IMR-90 (cell line): ENCODE measurements at regions not wholly inside any gene's neighbourhood (a gene's known extent, or its start where the extent isn't known, plus 50 kb on each side); places are given as distances from the start of the nearest gene placed in this dataset.

ENCODE experiments used
- ATAC-seq: fragments of 200-7000 bp; cut with Tn5 transposase; 2 replicates; pipeline ENCODE4 v1.9.1; 2020; ENCODE audit warnings: low read depth, mild to moderate bottlenecking, moderate library complexity
- BruUV-seq: library from RNA; stranded (reverse); fragments of 400-500 nt; replicated peaks from 2 replicates; lab custom pipeline; 2021; lab: Mats Ljungman, UMichigan
- CTCF ChIA-PET: fragments of 300-600 bp; formaldehyde crosslinking; extraction: SDS; loops from one replicate; lab custom pipeline; 2021; ENCODE audit warnings: antibody characterized with exemption; lab: Yijun Ruan, JAX
- POLR2A ChIA-PET: fragments of 300-600 bp; sonication (Branson Sonifier 250); formaldehyde crosslinking; loops from one replicate; lab custom pipeline; 2022; ENCODE audit warnings: antibody characterized with exemption; ENCODE audit not compliant: unreplicated experiment; lab: Charles Lee
- DNase-seq: peaks from one replicate; pipeline ENCODE4 v3.0.0; 2013
- H2AFZ ChIP-seq: replicated peaks from 2 replicates; pipeline ENCODE3; 2013; ENCODE audit warnings: low read length, mild to moderate bottlenecking; ENCODE audit not compliant: poor library complexity
- H2AK5ac ChIP-seq: 2 replicates; pipeline ENCODE4 v1.6.1; 2013; ENCODE audit warnings: low read depth, low read length, inconsistent platforms
- H2AK9ac ChIP-seq: replicated peaks from 2 replicates; pipeline ENCODE3; 2013; ENCODE audit warnings: mild to moderate bottlenecking, low read depth, low read length, moderate library complexity; ENCODE audit not compliant: poor library complexity
- H2BK120ac ChIP-seq: 2 replicates; pipeline ENCODE4 v1.6.1; 2013; ENCODE audit warnings: low read depth, low read length, inconsistent platforms
- H2BK15ac ChIP-seq: 3 replicates; pipeline ENCODE4 v1.6.1; 2013; ENCODE audit warnings: low read depth, low read length, inconsistent platforms
- H2BK20ac ChIP-seq: 2 replicates; pipeline ENCODE4 v1.6.1; 2013; ENCODE audit warnings: low read depth, mild to moderate bottlenecking, inconsistent platforms, low read length, moderate library complexity
- H2BK5ac ChIP-seq: 2 replicates; pipeline ENCODE4 v1.6.1; 2013; ENCODE audit warnings: mild to moderate bottlenecking, low read depth, low read length, inconsistent platforms; ENCODE audit not compliant: poor library complexity, severe bottlenecking
- H3K14ac ChIP-seq: replicated peaks from 2 replicates; pipeline ENCODE4 v1.6.1; 2013; ENCODE audit warnings: low read depth, low read length, inconsistent platforms
- H3K18ac ChIP-seq: 2 replicates; pipeline ENCODE4 v1.6.1; 2013; ENCODE audit warnings: low read depth, low read length, control low read depth
- H3K23ac ChIP-seq: 2 replicates; pipeline ENCODE4 v1.6.1; 2013; ENCODE audit warnings: low read depth, low read length, inconsistent platforms
- H3K27ac ChIP-seq: 2 replicates; pipeline ENCODE4 v1.5.1; 2013; ENCODE audit warnings: mild to moderate bottlenecking, control low read depth, low read length; ENCODE audit not compliant: insufficient read depth
- H3K27me3 ChIP-seq: 2 replicates; pipeline ENCODE4 v1.6.1; 2013; ENCODE audit warnings: low read length; ENCODE audit not compliant: control insufficient read depth, insufficient read depth
- H3K36me3 ChIP-seq: 2 replicates; pipeline ENCODE4 v1.6.1; 2013; ENCODE audit warnings: low read length, mixed read lengths; ENCODE audit not compliant: control insufficient read depth, insufficient read depth
- H3K4ac ChIP-seq: 2 replicates; pipeline ENCODE4 v1.6.1; 2013; ENCODE audit warnings: low read depth, low read length, inconsistent platforms
- H3K4me1 ChIP-seq: 2 replicates; pipeline ENCODE4 v1.6.1; 2013; ENCODE audit warnings: low read length, mixed read lengths; ENCODE audit not compliant: control insufficient read depth, insufficient read depth
- H3K4me2 ChIP-seq: 2 replicates; pipeline ENCODE4 v1.6.1; 2013; ENCODE audit warnings: low read depth, mild to moderate bottlenecking, control low read depth, low read length, moderate library complexity
- H3K4me3 ChIP-seq: 2 replicates; pipeline ENCODE4 v1.5.1; 2013; ENCODE audit warnings: low read depth, mild to moderate bottlenecking, control low read depth, low read length, moderate library complexity; ENCODE audit not compliant: insufficient read depth
- H3K56ac ChIP-seq: 2 replicates; pipeline ENCODE4 v1.6.1; 2013; ENCODE audit warnings: low read length, inconsistent platforms; ENCODE audit not compliant: insufficient read depth; ENCODE audit errors: extremely low read depth
- H3K79me1 ChIP-seq, 2 experiments: 2 replicates each; pipeline ENCODE4 v1.6.1; 2013; ENCODE audit warnings: low read length in 2 of 2, inconsistent platforms in 1 of 2, low read depth in 1 of 2
- H3K9ac ChIP-seq: 2 replicates; pipeline ENCODE4 v1.6.1; 2013; ENCODE audit warnings: low read depth, low read length, control low read depth
- H3K9me1 ChIP-seq: 2 replicates; pipeline ENCODE4 v1.6.1; 2013; ENCODE audit warnings: low read length, inconsistent platforms; ENCODE audit not compliant: insufficient read depth
- H3K9me3 ChIP-seq: 2 replicates; pipeline ENCODE4 v1.6.1; 2013; ENCODE audit warnings: low read length; ENCODE audit not compliant: control insufficient read depth, insufficient read depth
- H4K20me1 ChIP-seq: 2 replicates; pipeline ENCODE4 v1.6.1; 2013; ENCODE audit warnings: low read length, inconsistent platforms; ENCODE audit not compliant: insufficient read depth
- H4K5ac ChIP-seq: 2 replicates; pipeline ENCODE4 v1.6.1; 2013; ENCODE audit warnings: mild to moderate bottlenecking, low read depth, low read length, control low read depth
- H4K8ac ChIP-seq, 2 experiments: 2 replicates each; pipeline ENCODE4 v1.6.1; 2013; ENCODE audit warnings: low read depth in 2 of 2, low read length in 2 of 2, control low read depth in 1 of 2, inconsistent platforms in 1 of 2
- H4K91ac ChIP-seq: 2 replicates; pipeline ENCODE4 v1.6.1; 2013; ENCODE audit warnings: low read depth, low read length, inconsistent platforms; ENCODE audit not compliant: insufficient read depth
- CHD1 ChIP-seq: IDR thresholded peaks from 2 replicates; pipeline ENCODE4 v1.6.1; 2012; ENCODE audit warnings: low read depth, low read length, improper control_type of control experiment
- MAZ ChIP-seq: IDR thresholded peaks from 2 replicates; pipeline ENCODE4 v1.6.1; 2012; ENCODE audit warnings: low read depth, mild to moderate bottlenecking, low read length, improper control_type of control experiment, moderate library complexity, borderline replicate concordance
- NFE2L2 ChIP-seq: fragments of 150-350 bp; IDR thresholded peaks from 2 replicates; pipeline ENCODE4 v1.6.1; 2016; ENCODE audit warnings: low read depth, mild to moderate bottlenecking, low read length
- RFX5 ChIP-seq: IDR thresholded peaks from 2 replicates; pipeline ENCODE4 v1.8.0; 2012; ENCODE audit warnings: low read depth, mild to moderate bottlenecking, low read length, moderate library complexity
- WGBS, 2 experiments: methylation state at CpG; one replicate each; pipeline versions ENCODE4 v1.1.5 to v1.1.7; 2013; ENCODE audit warnings: missing lambda C conversion rate in 2 of 2; ENCODE audit not compliant: insufficient read length in 1 of 2; ENCODE audit errors: extremely low coverage in 2 of 2; 5-methylcytosine and 5-hydroxymethylcytosine counted together
- dilution Hi-C: fragments of 300-500 bp; cut with HindIII; formaldehyde crosslinking; loops from one replicate; pipeline ENCODE4 v1.14.3; 2018; ENCODE audit warnings: low sequenced_read_pairs; ENCODE audit not compliant: unreplicated experiment
- in situ Hi-C: fragments of 300-500 bp; cut with MboI; formaldehyde crosslinking; loops from 3 replicates; pipeline ENCODE4 v1.14.3; 2019; ENCODE audit warnings: low sequenced_read_pairs, inconsistent platforms, mixed read lengths
- intact Hi-C: fragments of 100-400 bp; cut with micrococcal nuclease; formaldehyde crosslinking; loops from 2 replicates; pipeline ENCODE4 v1.10.0; 2022

GRCh38 chr5:38712391-38712790 is 133.4 kb upstream of the OSMR start:
- POLR2A ChIA-PET: no interaction called here
- dilution Hi-C loops (no loop called here), intact Hi-C loops (no loop called here), in situ Hi-C loops (no loop called here)
- CTCF ChIA-PET: no interaction called here
- no peak overlapping the region for H3K9ac ChIP-seq
- TF ChIP-seq MAZ (no peak), CHD1 (no peak), NFE2L2 (no peak), RFX5 (no peak)
- H3K27me3 ChIP-seq: peaks cover 3% of the 10 kb centered on the region; the same call in 1 of the 2 replicates
- no peak overlapping the region for H2BK120ac ChIP-seq
- H3K4ac ChIP-seq: no peak overlapping the region
- H3K79me1 ChIP-seq: no peaks in the 10 kb centered on the region
- ATAC-seq (no peak), DNase-seq (no peak)
- H3K4me1 ChIP-seq: no peaks in the 10 kb centered on the region
- H2BK15ac ChIP-seq: no peak overlapping the region
- H3K4me2 ChIP-seq: no peak overlapping the region
- H2AK9ac ChIP-seq: no peak overlapping the region
- no peaks in the 10 kb centered on the region for H3K9me1 ChIP-seq
- no peaks in the 10 kb centered on the region for H4K20me1 ChIP-seq
- no peak overlapping the region for H4K91ac ChIP-seq
- no peak overlapping the region for H4K5ac ChIP-seq
- H3K36me3 ChIP-seq: no peaks in the 10 kb centered on the region
- no peak overlapping the region for H3K27ac ChIP-seq
- WGBS, 2 experiments: 33 to 100% methylated on average over 1 of the region's 3 CpGs
- H2BK5ac ChIP-seq: no peak overlapping the region
- no peak overlapping the region for H2AFZ ChIP-seq
- H2BK20ac ChIP-seq: no peak overlapping the region
- H3K18ac ChIP-seq: no peak overlapping the region
- no peak overlapping the region for H4K8ac ChIP-seq
- no peaks in the 10 kb centered on the region for H3K9me3 ChIP-seq
- H3K4me3 ChIP-seq: no peak overlapping the region
- no peak overlapping the region for H3K14ac ChIP-seq
- no peak overlapping the region for H3K23ac ChIP-seq
- no TSS peak for BruUV-seq
- H3K56ac ChIP-seq: no peak overlapping the region
- H2AK5ac ChIP-seq: no peak overlapping the region
